Kidney epithelial cell (primary cell): ENCODE measurements at regions not wholly inside any gene's neighbourhood (a gene's known extent, or its start where the extent isn't known, plus 50 kb on each side); places are given as distances from the start of the nearest gene placed in this dataset.
A peak's percentile ranks its signal among the peaks of the same experiment; 100 is the strongest.
"Not testable (repeated sequence)": the region's sequence is repeated elsewhere in the genome, so short reads cannot be mapped to it uniquely, and the experiment has no call there.

Experiments
- DNase-seq: peaks from one replicate; pipeline ENCODE4 v3.0.0-alpha.2; 2010; ENCODE audit warnings: low read depth
- H3K27me3 ChIP-seq: 2 replicates; pipeline ENCODE4 v1.6.0; 2011; ENCODE audit warnings: low read length; ENCODE audit not compliant: control insufficient read depth, insufficient read depth
- H3K36me3 ChIP-seq: 2 replicates; pipeline ENCODE4 v1.5.1; 2011; ENCODE audit warnings: low read length; ENCODE audit not compliant: control insufficient read depth, insufficient read depth
- H3K4me3 ChIP-seq: 2 replicates; pipeline ENCODE4 v1.5.1; 2011; ENCODE audit warnings: low read depth, mild to moderate bottlenecking, control low read depth, low read length
- CTCF ChIP-seq: IDR thresholded peaks from 2 replicates; pipeline ENCODE4 v1.5.1; 2011; ENCODE audit warnings: mild to moderate bottlenecking, moderate library complexity, low read length, control low read depth, inconsistent platforms; ENCODE audit not compliant: insufficient read depth, poor library complexity, severe bottlenecking

- H3K27me3 ChIP-seq: no peaks in the 10 kb centered on the region
- DNase-seq: no peak
- TF ChIP-seq CTCF: no peak
Measured at GRCh38 chr18:59983506-59983905, 83.7 kb downstream of the PMAIP1 start.

GRCh38 chr18:59980188-59980637 is 80.4 kb downstream of the PMAIP1 start:
- Histone ChIP-seq H3K27me3 (no peaks in the 10 kb centered on the region), H3K4me3 (no peak overlapping the region), H3K36me3 (no peaks in the 10 kb centered on the region)
- no peak for TF ChIP-seq CTCF
- DNase-seq: no peak

More at GRCh38 chr18:59983506-59983905, 83.7 kb downstream of the PMAIP1 start:
- no peak overlapping the region for H3K4me3 ChIP-seq
- H3K36me3 ChIP-seq: no peaks in the 10 kb centered on the region

GRCh38 chr18:59971871-59972428 is 72.2 kb downstream of the PMAIP1 start:
- peaks cover 3% of the 10 kb centered on the region for H3K27me3 ChIP-seq
- no peak for TF ChIP-seq CTCF
- no peak overlapping the region for H3K4me3 ChIP-seq
- H3K36me3 ChIP-seq: no peaks in the 10 kb centered on the region
- DNase-seq: no peak

- not testable (repeated sequence) for H3K27me3 ChIP-seq, H3K36me3 ChIP-seq, H3K4me3 ChIP-seq, DNase-seq
Measured at GRCh38 chr18:59971144-59971543, 71.3 kb downstream of the PMAIP1 start.

GRCh38 chr18:59969477-59970028 is 69.8 kb downstream of the PMAIP1 start:
- H3K36me3 ChIP-seq, DNase-seq, H3K27me3 ChIP-seq: not testable (repeated sequence)
- H3K4me3 ChIP-seq: peak overlapping the region; percentile 22

- H3K4me3 ChIP-seq: no peak overlapping the region
- no peak for TF ChIP-seq CTCF
- no peak for DNase-seq
- peaks cover 3% of the 10 kb centered on the region for H3K27me3 ChIP-seq
- H3K36me3 ChIP-seq: no peaks in the 10 kb centered on the region
Measured at GRCh38 chr18:59968583-59968982, 68.8 kb downstream of the PMAIP1 start.

GRCh38 chr18:59967878-59968277 is 68.1 kb downstream of the PMAIP1 start:
- Histone ChIP-seq H3K27me3 (peaks cover 3% of the 10 kb centered on the region), H3K36me3 (no peaks in the 10 kb centered on the region), H3K4me3 (no peak overlapping the region)
- no peak for TF ChIP-seq CTCF
- DNase-seq: no peak
